ENCODE measurements at regions not wholly inside any gene's neighbourhood (a gene's known extent, or its start where the extent isn't known, plus 50 kb on each side); places are given as distances from the start of the nearest gene placed in this dataset.

DNA sequence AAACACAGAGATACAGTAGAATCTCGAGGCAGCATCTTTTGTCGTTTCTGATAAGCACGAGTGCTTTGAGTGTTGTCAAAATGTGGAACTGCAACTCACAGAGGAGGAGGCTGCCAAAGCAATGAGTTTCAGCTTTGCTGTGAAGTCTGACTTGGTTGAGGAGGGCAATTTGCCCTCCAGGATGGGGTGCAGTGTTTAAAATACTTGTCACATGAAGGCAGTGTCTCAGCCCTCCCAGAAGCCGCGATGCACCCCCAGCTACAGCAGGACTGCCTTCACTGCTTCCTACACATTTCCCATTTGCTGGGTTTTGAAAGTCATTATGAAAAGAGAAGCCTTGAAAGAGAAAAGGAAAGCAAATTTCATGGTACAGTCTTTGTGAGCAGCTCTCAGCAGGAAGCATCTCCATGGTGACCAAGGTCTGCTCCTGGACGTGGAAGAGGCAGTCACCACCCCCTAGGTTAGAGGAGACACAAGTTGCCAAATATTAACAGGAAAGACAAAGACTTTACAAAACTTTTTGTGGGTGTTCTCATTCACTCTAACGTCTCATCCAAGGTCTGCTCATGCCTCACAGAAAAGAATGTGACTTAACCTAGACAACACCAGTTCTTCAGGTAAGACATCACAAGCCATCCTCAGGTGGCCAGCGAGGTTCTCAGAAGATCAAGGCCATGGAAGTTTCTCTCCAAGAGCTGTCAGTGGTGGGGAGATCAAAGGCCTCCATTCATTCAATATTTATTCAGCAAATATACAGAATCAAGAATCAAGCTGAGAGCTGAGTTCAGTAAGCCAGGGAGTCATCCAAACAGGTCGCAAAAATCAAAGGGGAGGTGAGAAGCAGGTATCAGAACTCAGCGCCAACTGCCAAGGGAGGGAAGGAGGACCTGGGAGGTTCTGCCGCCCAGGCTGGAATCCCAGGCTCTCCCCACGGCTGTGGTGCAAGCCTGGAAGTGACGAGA is 476.0 kb downstream of the EIPR1 start:
- ATAC-seq (ENCODE audit: low read depth): peak; percentile 24
- CTCF ChIA-PET: no interaction called here
- H3K27ac Mint-ChIP-seq: peak overlapping the region; percentile 71

More for the DNA sequence above, 476.0 kb downstream of the EIPR1 start:
- Histone ChIP-seq H3K4me1 (ENCODE audit: control insufficient read depth in 2 of 2, insufficient read depth in 2 of 2, low read length in 2 of 2) (peaks cover 22 to 55% of the 10 kb centered on the region in 2 donors), H3K27ac (ENCODE audit: low read length in 2 of 2) (peak overlapping the region in 1 of 2 donors; percentile 82), H3K9ac (ENCODE audit: low read length) (peak overlapping the region; percentile 38), H3K27me3 (replicated peaks in 1 of 4; ENCODE audit: control extremely low read depth in 1 of 4, control insufficient read depth in 3 of 4, insufficient read depth in 4 of 4, low read length in 3 of 4) (no peaks in the 10 kb centered on the region), H4K20me1 (ENCODE audit: control insufficient read depth, insufficient read depth, low read length, poor library complexity, severe bottlenecking) (no peaks in the 10 kb centered on the region), H3K79me2 (ENCODE audit: control insufficient read depth, insufficient read depth, low read length) (no peaks in the 10 kb centered on the region), H3K4me2 (replicated peaks; ENCODE audit: low read depth, low read length, poor library complexity, severe bottlenecking) (peak overlapping the region; percentile 64), H2AFZ (ENCODE audit: insufficient read depth, low read depth, low read length, poor library complexity, severe bottlenecking) (peak overlapping the region; percentile 38), H3K4me3 (ENCODE audit: control extremely low read depth in 1 of 5, extremely low read depth in 1 of 5, insufficient read depth in 1 of 5, low read depth in 2 of 5, low read length in 4 of 5) (peak overlapping the region in 2 of 5 experiments; percentile 13 to 31), H3K9me3 (ENCODE audit: control extremely low read depth in 1 of 3, control insufficient read depth in 2 of 3, insufficient read depth in 1 of 3, low read length in 2 of 3) (no peaks in the 10 kb centered on the region), H3K36me3 (replicated peaks in 1 of 2; ENCODE audit: control extremely low read depth in 1 of 2, control insufficient read depth in 1 of 2, extremely low read depth in 1 of 2, insufficient read depth in 2 of 2, low read length in 1 of 2) (no peaks in the 10 kb centered on the region)
- POLR2A ChIA-PET: no interaction called here
- no peaks in the 10 kb centered on the region for H3K27me3 Mint-ChIP-seq
- peak; percentile 30 for DNase-seq
- H3K4me3 Mint-ChIP-seq: peak overlapping the region; percentile 79
- peaks cover 27% of the 10 kb centered on the region for H3K4me1 Mint-ChIP-seq
- H3K9me3 Mint-ChIP-seq (ENCODE audit: insufficient read depth): no peaks in the 10 kb centered on the region
- intact Hi-C loops (cut with micrococcal nuclease): no loop called here
- WGBS (ENCODE audit: insufficient coverage): 45% methylated on average over 10 of the region's 13 CpGs
- no peak for TF ChIP-seq CTCF (IDR thresholded peaks at IDR 0.05)
- TF ChIP-seq EZH2 (IDR thresholded peaks at IDR 0.05; ENCODE audit: borderline replicate concordance, insufficient read depth, low read depth, low read length, poor library complexity, severe bottlenecking): no peak
